ENCODE measurements at regions not wholly inside any gene's neighbourhood (a gene's known extent, or its start where the extent isn't known, plus 50 kb on each side); places are given as distances from the start of the nearest gene placed in this dataset.

GRCh38 chr10:129108378-129108777 lies 358.7 kb upstream of the MGMT start:
- no peak for DNase-seq (ENCODE audit: low spot score)

DNA sequence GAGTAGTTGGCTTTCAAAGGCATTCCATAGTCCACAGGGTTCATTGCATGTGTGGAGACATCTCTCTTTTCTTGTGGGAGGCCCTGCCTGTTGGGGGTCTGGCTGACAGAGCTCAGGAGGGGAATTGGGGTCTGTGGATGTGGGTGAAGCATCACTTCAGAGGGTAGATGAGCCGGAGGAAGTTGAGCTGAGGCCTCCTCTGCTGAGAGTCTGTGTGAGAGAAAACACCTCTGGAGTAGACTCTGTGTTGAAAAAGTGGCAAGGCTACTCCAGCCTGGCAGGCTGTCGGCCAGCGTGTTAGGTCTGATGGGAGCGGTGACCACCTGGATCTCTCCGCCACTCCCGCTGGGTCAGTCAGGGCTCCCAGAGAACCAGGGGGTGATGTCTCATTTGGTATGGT lies 358.0 kb upstream of the MGMT start:
- no peak for DNase-seq (ENCODE audit: low spot score)

- no peak for DNase-seq (ENCODE audit: low spot score)
Measured at GRCh38 chr10:129110780-129111179, 356.3 kb upstream of the MGMT start.

DNA sequence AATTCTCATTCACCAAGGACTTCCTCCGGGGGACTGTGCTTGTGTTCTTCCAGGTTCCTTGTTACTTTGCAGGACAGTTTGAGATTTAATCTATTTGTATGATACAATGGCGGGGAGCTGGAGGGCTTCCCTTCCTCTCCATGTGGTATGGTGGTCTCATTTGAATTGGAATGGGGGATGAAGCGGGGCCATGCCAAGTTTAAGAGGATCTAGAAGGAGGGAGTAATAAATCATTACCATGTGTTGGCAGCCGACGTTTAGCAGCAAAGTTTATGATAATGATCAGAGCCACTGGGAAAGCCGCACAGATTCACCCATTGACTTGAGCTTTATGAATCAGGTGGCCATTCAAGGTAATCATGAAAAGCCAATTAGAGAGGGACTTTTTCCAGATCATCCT lies 355.1 kb upstream of the MGMT start:
- no peak for DNase-seq (ENCODE audit: low spot score)

- DNase-seq (ENCODE audit: low spot score) = no peak
Measured at GRCh38 chr10:129114588-129114987, 352.5 kb upstream of the MGMT start.

GRCh38 chr10:129116371-129116770 lies 350.7 kb upstream of the MGMT start:
- no peak for DNase-seq (ENCODE audit: low spot score)

- no peak for DNase-seq (ENCODE audit: low spot score)
Measured at GRCh38 chr10:129120441-129120840, 346.6 kb upstream of the MGMT start.

DNA sequence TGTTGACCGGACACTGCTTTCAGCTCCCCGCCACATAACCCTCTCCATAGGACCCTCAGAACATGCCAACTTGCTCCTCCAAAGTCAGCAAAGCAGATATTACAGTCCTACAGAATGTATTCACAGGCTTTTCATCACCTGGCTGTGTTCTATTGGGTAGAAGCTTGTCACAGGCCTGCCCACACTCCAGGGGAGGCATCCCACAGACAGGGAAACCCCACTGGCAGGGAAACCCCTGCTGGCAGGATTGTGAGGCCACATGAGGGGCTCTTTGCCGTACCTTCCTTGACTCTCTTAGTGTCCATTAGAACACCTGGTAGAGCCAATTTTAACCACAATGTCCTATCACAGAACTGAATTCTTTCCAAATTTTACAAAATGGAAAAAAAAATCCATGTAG lies 344.2 kb upstream of the MGMT start:
- DNase-seq (ENCODE audit: low spot score) = no peak

DNA sequence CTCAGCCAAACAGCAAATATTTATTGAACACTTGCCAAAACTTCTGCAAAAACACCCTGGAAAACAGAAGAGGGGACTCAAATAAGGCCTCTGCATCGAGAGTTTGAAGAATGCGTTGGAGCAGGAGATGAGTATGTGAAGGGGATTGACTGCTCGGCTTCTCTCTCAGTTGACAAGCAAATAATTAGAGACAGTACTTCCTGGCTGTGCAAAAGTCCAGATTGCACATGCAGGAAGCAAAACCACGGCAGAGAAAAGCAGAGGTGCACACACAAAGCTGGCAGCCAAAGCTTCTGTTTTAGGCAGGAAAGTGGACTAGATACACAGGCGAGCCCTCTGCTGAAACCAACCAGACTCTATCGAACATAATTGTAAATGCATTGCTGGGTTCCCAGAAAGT lies 343.6 kb upstream of the MGMT start:
- no peak for DNase-seq (ENCODE audit: low spot score)

- no peak for DNase-seq (ENCODE audit: low spot score)
Measured at GRCh38 chr10:129126982-129127381, 340.1 kb upstream of the MGMT start.

- DNase-seq (ENCODE audit: low spot score) = no peak
Measured at GRCh38 chr10:129131457-129132132, 335.4 kb upstream of the MGMT start.

DNA sequence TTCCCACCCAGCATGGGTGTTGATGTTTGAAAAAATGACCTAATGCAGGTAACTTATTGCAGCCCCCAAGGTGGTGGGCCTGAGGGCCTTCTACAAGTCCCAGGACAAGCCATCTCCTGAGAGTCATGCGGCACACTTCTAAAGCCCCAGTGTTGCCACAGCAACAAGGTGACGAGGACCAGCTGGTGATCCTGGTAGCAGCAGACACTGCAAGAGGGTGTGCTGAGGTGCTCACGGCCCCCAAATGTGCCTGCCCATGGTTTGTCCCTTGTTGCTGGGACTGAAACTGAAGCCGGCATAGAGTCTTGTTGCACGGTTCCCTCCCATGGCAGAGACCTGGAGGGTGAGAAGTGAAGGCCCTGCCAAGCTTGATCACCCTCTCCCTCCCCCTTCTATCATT lies 333.2 kb upstream of the MGMT start:
- DNase-seq (ENCODE audit: low spot score) = no peak

DNA sequence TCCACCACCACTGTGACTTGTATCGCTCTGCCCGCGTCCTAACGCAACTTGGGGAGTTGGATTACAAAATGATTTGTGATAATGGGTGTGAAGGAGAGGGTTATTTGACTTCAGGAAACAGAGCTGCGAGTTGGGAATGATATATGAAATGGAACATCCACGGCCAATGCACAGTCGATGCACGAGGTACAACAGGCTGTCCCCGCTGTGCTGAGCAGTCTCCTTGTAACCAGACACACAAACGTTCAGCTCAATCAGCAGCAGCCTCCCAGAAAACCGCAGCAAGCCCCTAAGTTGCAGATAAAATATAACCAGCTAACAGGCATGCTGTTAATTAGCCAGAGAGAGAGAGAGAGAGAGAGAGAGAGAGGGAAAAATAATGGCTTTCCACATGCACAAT lies 332.7 kb upstream of the MGMT start:
- DNase-seq (ENCODE audit: low spot score) = no peak

- DNase-seq (ENCODE audit: low spot score) = no peak
Measured at GRCh38 chr10:129135624-129136023, 331.4 kb upstream of the MGMT start.

- DNase-seq (ENCODE audit: low spot score) = no peak
Measured at GRCh38 chr10:129136074-129136473, 331.0 kb upstream of the MGMT start.

GRCh38 chr10:129136951-129137350 lies 330.1 kb upstream of the MGMT start:
- no peak for DNase-seq (ENCODE audit: low spot score)

DNA sequence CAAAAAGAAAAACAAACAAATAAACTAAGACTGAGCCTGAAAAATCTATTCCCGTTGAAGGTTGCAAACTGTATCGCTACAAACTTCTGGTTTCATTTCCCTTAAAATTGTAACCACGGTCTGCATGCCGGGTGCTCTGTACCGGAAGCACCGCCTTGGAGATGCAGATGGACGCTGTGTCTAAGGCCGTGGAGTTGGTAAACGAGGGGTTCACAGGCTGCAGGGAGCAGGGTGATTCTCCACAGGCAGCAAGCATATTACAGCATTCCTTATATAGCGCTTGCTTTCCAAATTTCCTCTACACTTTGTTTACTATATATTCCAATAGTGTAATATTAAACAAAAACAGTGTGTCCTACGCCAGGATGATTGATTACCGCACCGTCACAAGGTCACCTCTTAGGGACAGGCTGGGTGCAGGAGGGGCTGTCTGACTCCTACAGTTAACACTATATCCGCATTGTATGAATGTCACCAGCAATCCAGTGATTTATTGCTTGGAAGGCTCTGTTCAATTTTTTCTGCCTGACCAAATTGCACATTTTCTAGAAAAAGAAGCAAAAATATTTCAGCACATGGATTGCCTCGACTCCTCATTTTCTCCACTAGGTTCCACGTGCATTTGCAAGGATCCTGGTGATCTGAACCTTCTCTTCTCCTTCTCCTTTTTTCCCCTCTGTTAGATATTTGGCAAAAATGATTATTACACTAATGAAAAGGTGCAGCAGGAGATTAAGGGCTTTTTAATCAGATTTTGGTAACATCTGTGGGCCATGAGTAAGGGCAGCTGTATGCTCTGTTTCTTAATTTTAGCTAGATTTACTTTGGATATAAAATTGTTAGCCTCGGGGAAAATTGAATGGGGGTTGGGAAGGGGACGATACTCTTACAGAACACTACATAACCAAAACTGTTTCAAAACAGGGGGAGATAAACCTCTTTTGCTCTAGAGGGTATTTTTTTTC lies 325.8 kb upstream of the MGMT start:
- DNase-seq (ENCODE audit: low spot score) = no peak

DNA sequence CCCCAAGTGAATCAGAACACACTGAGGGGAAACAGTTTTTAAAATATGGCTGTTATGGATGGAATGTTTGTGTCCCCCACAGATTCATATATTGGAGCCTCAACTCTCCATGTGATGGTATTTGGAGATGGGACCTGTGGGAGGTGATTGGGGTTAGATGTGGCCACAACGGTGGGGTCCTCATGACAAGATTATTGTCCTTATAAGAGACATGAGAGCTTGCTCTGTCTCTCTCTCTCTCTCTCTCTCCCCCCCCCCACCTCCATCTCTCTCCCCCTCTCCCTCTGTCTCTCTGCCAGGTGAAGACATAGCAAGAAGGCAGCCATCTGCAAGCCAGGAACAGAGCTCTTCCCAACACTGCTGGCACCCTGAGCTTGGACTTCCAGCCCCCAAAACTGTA lies 315.8 kb upstream of the MGMT start:
- no peak for DNase-seq (ENCODE audit: low spot score)

DNA sequence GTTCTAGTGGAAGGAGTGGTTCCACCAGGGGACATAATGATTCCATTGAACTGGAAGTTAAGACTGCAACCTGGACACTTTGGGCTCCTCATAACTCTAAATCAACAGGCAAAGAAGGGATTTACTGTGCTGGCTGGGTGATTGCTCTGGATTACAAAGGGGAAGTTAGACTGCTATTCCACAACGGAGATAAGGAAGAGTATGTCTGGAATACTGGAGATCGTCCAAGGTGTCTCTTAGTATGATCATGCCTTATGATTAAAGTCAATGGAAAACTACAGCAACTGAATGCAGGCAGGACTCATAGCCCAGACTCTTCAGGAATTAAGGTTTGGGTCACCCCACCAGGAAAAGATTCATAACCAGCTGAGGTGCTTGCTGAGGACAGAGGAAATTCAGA lies 310.6 kb upstream of the MGMT start:
- no peak for DNase-seq (ENCODE audit: low spot score)

- DNase-seq (ENCODE audit: low spot score) = no peak
Measured at GRCh38 chr10:129157185-129157584, 309.9 kb upstream of the MGMT start.

GRCh38 chr10:129161150-129161549 lies 305.9 kb upstream of the MGMT start:
- no peak for DNase-seq (ENCODE audit: low spot score)

DNA sequence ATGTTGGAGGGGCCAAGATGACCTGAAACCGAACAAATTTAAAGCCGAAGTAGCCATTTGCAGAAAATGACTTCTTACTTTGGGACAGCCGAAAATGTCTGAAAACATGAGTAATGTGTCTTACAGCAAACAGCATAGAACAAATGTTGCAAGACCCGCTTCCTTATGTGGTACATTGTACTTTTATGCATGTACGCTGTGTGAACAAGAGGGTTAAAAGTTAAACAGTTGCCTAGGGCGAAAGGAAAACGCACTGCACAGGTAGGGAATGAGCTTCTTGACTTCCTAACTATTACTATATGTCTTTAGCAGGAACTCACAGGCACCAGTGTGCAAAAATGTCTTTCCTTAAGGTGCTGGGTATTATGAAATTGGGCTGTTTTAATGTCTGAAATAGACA lies 303.5 kb upstream of the MGMT start:
- no peak for DNase-seq (ENCODE audit: low spot score)

DNA sequence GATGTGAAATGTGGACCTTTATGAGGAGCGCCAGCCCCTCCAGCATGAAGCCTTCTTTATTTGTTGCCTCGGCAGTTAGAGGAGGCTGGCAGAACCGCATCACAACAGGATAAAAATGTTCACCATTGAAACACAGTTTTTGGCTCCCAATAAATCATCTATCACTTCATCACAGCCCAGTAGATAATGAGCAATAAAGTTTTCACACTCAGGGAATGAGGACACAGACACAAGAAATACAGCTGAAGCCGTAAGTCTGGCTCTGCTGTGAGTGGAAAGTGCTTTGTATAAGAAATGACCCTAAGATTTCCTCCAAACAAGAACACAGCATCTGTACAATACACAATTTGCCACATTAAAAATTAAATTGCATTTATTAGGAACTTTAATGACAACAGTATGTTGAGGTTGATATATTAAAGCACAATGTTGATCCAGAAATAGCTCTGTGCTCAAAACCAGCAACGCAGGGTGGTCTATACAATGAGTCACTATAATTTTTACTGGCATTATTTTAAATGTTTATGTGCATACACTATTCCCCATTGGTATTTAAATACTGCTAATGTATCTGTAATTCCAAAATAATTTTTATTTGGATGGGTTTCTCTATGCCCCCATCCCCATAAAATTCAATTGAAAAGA lies 301.8 kb upstream of the MGMT start:
- DNase-seq (ENCODE audit: low spot score) = no peak
